ENCODE measurements at regions not wholly inside any gene's neighbourhood (a gene's known extent, or its start where the extent isn't known, plus 50 kb on each side); places are given as distances from the start of the nearest gene placed in this dataset.
"Not testable (repeated sequence)": the region's sequence is repeated elsewhere in the genome, so short reads cannot be mapped to it uniquely, and the experiment has no call there.

DNA sequence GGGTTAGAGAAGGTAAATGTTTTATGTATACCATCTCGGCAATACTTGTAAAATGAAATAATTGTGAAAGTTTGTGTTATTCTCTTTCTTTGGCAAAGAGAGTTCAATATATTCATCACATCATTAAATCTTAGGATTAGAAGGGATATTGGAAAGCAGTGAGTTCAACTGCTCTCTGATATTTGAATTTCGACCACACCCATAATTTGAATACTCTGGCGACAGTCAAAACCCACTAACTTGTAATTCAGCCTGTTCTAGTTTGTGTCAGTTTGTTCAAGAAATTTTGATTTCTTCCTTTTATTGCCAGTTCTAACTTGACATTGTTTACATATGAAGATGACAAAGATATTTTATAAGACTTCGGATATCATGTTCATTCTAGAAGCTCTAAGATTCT lies 1380.5 kb upstream of the CDH8 start:
- no peak overlapping the region for H3K4me3 ChIP-seq (ENCODE audit: low read depth in 1 of 2, low read length in 2 of 2)
- no peak overlapping the region for H3K9ac ChIP-seq (ENCODE audit: low read depth in 1 of 2, low read length in 2 of 2)
- no peak overlapping the region for H3K27ac ChIP-seq (ENCODE audit: low read depth, low read length)
- H3K36me3 ChIP-seq (ENCODE audit: control insufficient read depth in 1 of 2, insufficient read depth in 2 of 2, low read length in 2 of 2) = no peaks in the 10 kb centered on the region
- H3K4me1 ChIP-seq (ENCODE audit: control insufficient read depth in 1 of 2, insufficient read depth in 2 of 2, low read length in 2 of 2) = no peaks in the 10 kb centered on the region
- H3K9me3 ChIP-seq (ENCODE audit: control insufficient read depth in 1 of 2, low read length in 2 of 2) = no peaks in the 10 kb centered on the region
- H3K27me3 ChIP-seq (ENCODE audit: control insufficient read depth in 1 of 2, insufficient read depth in 2 of 2, low read length in 2 of 2) = no peaks in the 10 kb centered on the region

GRCh38 chr16:63415014-63415413 lies 1378.8 kb upstream of the CDH8 start:
- Histone ChIP-seq H3K36me3 (ENCODE audit: control insufficient read depth in 1 of 2, insufficient read depth in 2 of 2, low read length in 2 of 2) (no peaks in the 10 kb centered on the region), H3K9me3 (ENCODE audit: control insufficient read depth in 1 of 2, low read length in 2 of 2) (no peaks in the 10 kb centered on the region), H3K4me3 (ENCODE audit: low read depth in 1 of 2, low read length in 2 of 2) (no peak overlapping the region), H3K4me1 (ENCODE audit: control insufficient read depth in 1 of 2, insufficient read depth in 2 of 2, low read length in 2 of 2) (no peaks in the 10 kb centered on the region), H3K9ac (ENCODE audit: low read depth in 1 of 2, low read length in 2 of 2) (no peak overlapping the region), H3K27ac (ENCODE audit: low read depth, low read length) (no peak overlapping the region), H3K27me3 (ENCODE audit: control insufficient read depth in 1 of 2, insufficient read depth in 2 of 2, low read length in 2 of 2) (no peaks in the 10 kb centered on the region)

GRCh38 chr16:63410594-63410993 lies 1374.4 kb upstream of the CDH8 start:
- no peaks in the 10 kb centered on the region for H3K27me3 ChIP-seq (ENCODE audit: control insufficient read depth in 1 of 2, insufficient read depth in 2 of 2, low read length in 2 of 2)
- no peak overlapping the region for H3K27ac ChIP-seq (ENCODE audit: low read depth, low read length)
- H3K9ac ChIP-seq (ENCODE audit: low read depth in 1 of 2, low read length in 2 of 2) = no peak overlapping the region
- H3K9me3 ChIP-seq (ENCODE audit: control insufficient read depth in 1 of 2, low read length in 2 of 2) = no peaks in the 10 kb centered on the region
- H3K4me3 ChIP-seq (ENCODE audit: low read depth in 1 of 2, low read length in 2 of 2) = no peak overlapping the region
- no peaks in the 10 kb centered on the region for H3K36me3 ChIP-seq (ENCODE audit: control insufficient read depth in 1 of 2, insufficient read depth in 2 of 2, low read length in 2 of 2)
- H3K4me1 ChIP-seq (ENCODE audit: control insufficient read depth in 1 of 2, insufficient read depth in 2 of 2, low read length in 2 of 2) = no peaks in the 10 kb centered on the region

- Histone ChIP-seq H3K36me3 (ENCODE audit: control insufficient read depth in 1 of 2, insufficient read depth in 2 of 2, low read length in 2 of 2) (no peaks in the 10 kb centered on the region), H3K4me3 (ENCODE audit: low read depth in 1 of 2, low read length in 2 of 2) (no peak overlapping the region), H3K9me3 (ENCODE audit: control insufficient read depth in 1 of 2, low read length in 2 of 2) (no peaks in the 10 kb centered on the region), H3K4me1 (ENCODE audit: control insufficient read depth in 1 of 2, insufficient read depth in 2 of 2, low read length in 2 of 2) (no peaks in the 10 kb centered on the region), H3K27me3 (ENCODE audit: control insufficient read depth in 1 of 2, insufficient read depth in 2 of 2, low read length in 2 of 2) (no peaks in the 10 kb centered on the region), H3K9ac (ENCODE audit: low read depth in 1 of 2, low read length in 2 of 2) (no peak overlapping the region), H3K27ac (ENCODE audit: low read depth, low read length) (no peak overlapping the region)
These were observed 1367.6 kb upstream of the CDH8 start for GRCh38 chr16:63403792-63404191.

DNA sequence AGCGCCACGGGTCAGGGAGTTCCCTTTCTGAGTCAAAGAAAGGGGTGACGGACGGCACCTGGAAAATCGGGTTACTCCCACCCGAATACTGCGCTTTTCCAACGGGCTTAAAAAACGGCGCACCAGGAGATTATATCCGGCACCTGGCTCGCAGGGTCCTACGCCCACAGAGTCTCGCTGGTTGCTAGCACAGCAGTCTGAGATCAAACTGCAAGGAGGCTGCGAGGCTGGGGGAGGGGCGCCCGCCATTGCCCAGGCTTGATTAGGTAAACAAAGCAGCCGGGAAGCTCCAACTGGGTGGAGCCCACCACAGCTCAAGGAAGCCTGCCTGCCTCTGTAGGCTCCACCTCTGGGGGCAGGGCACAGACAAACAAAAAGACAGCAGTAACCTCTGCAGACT lies 1352.0 kb upstream of the CDH8 start:
- H3K4me1 ChIP-seq (ENCODE audit: control insufficient read depth in 1 of 2, insufficient read depth in 2 of 2, low read length in 2 of 2); H3K27me3 ChIP-seq (ENCODE audit: control insufficient read depth in 1 of 2, insufficient read depth in 2 of 2, low read length in 2 of 2); H3K36me3 ChIP-seq (ENCODE audit: control insufficient read depth in 1 of 2, insufficient read depth in 2 of 2, low read length in 2 of 2); H3K27ac ChIP-seq (ENCODE audit: low read depth, low read length); H3K9me3 ChIP-seq (ENCODE audit: control insufficient read depth in 1 of 2, low read length in 2 of 2); H3K9ac ChIP-seq (ENCODE audit: low read depth in 1 of 2, low read length in 2 of 2); H3K4me3 ChIP-seq (ENCODE audit: low read depth in 1 of 2, low read length in 2 of 2): not testable (repeated sequence)

GRCh38 chr16:63385714-63386432 lies 1349.6 kb upstream of the CDH8 start:
- Histone ChIP-seq H3K27ac (ENCODE audit: low read depth, low read length) (no peak overlapping the region), H3K27me3 (ENCODE audit: control insufficient read depth in 1 of 2, insufficient read depth in 2 of 2, low read length in 2 of 2) (no peaks in the 10 kb centered on the region), H3K4me3 (ENCODE audit: low read depth in 1 of 2, low read length in 2 of 2) (no peak overlapping the region), H3K4me1 (ENCODE audit: control insufficient read depth in 1 of 2, insufficient read depth in 2 of 2, low read length in 2 of 2) (no peaks in the 10 kb centered on the region), H3K9me3 (ENCODE audit: control insufficient read depth in 1 of 2, low read length in 2 of 2) (no peaks in the 10 kb centered on the region), H3K9ac (ENCODE audit: low read depth in 1 of 2, low read length in 2 of 2) (no peak overlapping the region), H3K36me3 (ENCODE audit: control insufficient read depth in 1 of 2, insufficient read depth in 2 of 2, low read length in 2 of 2) (no peaks in the 10 kb centered on the region)

DNA sequence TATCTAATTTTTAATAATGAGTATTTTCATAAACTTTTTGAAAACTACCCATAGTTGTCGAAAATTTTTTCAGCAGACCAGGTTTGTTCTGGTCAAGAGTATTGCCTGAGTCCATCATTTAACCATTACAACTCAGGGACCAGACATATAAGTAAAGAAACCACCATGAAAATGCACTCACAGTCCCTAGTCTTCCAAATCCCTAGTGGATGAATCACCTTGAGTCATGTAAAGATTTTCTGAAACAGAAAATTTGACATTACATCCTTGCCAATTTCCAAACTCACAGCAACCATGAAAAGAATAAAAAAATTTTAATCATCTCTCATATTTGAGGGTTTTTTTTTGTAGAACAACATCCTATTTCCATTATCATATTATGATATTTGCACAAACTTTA lies 1337.5 kb upstream of the CDH8 start:
- no peaks in the 10 kb centered on the region for H3K9me3 ChIP-seq (ENCODE audit: control insufficient read depth in 1 of 2, low read length in 2 of 2)
- H3K4me3 ChIP-seq (ENCODE audit: low read depth in 1 of 2, low read length in 2 of 2) = no peak overlapping the region
- no peak overlapping the region for H3K9ac ChIP-seq (ENCODE audit: low read depth in 1 of 2, low read length in 2 of 2)
- H3K27ac ChIP-seq (ENCODE audit: low read depth, low read length) = no peak overlapping the region
- no peaks in the 10 kb centered on the region for H3K27me3 ChIP-seq (ENCODE audit: control insufficient read depth in 1 of 2, insufficient read depth in 2 of 2, low read length in 2 of 2)
- no peaks in the 10 kb centered on the region for H3K36me3 ChIP-seq (ENCODE audit: control insufficient read depth in 1 of 2, insufficient read depth in 2 of 2, low read length in 2 of 2)
- H3K4me1 ChIP-seq (ENCODE audit: control insufficient read depth in 1 of 2, insufficient read depth in 2 of 2, low read length in 2 of 2) = no peaks in the 10 kb centered on the region

DNA sequence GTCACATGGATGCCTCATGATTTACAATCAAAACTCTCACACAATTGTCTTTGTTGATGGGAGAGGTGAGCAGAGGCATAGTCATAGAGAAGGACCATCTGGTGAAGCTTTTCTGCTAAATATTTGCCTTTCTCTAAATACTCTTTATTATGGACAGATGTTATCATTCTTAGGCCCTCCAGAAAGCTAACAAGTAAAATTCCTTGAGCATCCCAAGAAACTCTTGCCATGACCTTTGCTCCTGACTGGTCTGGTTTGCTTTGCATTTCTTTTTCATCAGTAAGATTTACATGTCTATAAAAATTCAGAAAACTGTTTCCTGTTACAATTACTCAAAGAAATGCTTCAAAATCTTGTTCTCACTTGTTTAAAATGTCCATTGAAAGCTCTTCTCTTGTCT lies 1336.6 kb upstream of the CDH8 start:
- H3K9me3 ChIP-seq (ENCODE audit: control insufficient read depth in 1 of 2, low read length in 2 of 2) = no peaks in the 10 kb centered on the region
- H3K27me3 ChIP-seq (ENCODE audit: control insufficient read depth in 1 of 2, insufficient read depth in 2 of 2, low read length in 2 of 2) = no peaks in the 10 kb centered on the region
- no peak overlapping the region for H3K9ac ChIP-seq (ENCODE audit: low read depth in 1 of 2, low read length in 2 of 2)
- H3K27ac ChIP-seq (ENCODE audit: low read depth, low read length) = no peak overlapping the region
- no peaks in the 10 kb centered on the region for H3K36me3 ChIP-seq (ENCODE audit: control insufficient read depth in 1 of 2, insufficient read depth in 2 of 2, low read length in 2 of 2)
- H3K4me1 ChIP-seq (ENCODE audit: control insufficient read depth in 1 of 2, insufficient read depth in 2 of 2, low read length in 2 of 2) = no peaks in the 10 kb centered on the region
- no peak overlapping the region for H3K4me3 ChIP-seq (ENCODE audit: low read depth in 1 of 2, low read length in 2 of 2)

DNA sequence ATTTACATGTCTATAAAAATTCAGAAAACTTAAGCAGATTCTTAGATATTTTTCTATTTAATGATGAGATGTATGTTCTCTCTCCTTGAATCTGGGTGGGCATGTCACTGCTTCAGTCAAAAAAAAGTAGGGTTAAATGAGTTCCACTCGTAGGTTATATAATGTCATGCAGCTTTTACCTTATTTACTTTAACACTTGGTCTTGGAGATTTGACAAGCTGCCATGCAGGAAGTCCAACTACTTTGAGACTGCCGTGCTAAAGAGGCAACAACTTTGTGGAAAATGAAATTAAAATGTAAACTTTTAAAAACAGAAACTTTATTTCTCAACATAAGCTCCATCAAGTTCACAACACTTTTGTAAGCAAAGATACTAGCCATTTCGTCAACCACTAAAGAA lies 1336.0 kb upstream of the CDH8 start:
- H3K36me3 ChIP-seq (ENCODE audit: control insufficient read depth in 1 of 2, insufficient read depth in 2 of 2, low read length in 2 of 2) = no peaks in the 10 kb centered on the region
- H3K4me3 ChIP-seq (ENCODE audit: low read depth in 1 of 2, low read length in 2 of 2) = no peak overlapping the region
- no peak overlapping the region for H3K27ac ChIP-seq (ENCODE audit: low read depth, low read length)
- H3K27me3 ChIP-seq (ENCODE audit: control insufficient read depth in 1 of 2, insufficient read depth in 2 of 2, low read length in 2 of 2) = no peaks in the 10 kb centered on the region
- no peaks in the 10 kb centered on the region for H3K9me3 ChIP-seq (ENCODE audit: control insufficient read depth in 1 of 2, low read length in 2 of 2)
- no peaks in the 10 kb centered on the region for H3K4me1 ChIP-seq (ENCODE audit: control insufficient read depth in 1 of 2, insufficient read depth in 2 of 2, low read length in 2 of 2)
- H3K9ac ChIP-seq (ENCODE audit: low read depth in 1 of 2, low read length in 2 of 2) = no peak overlapping the region

GRCh38 chr16:63365649-63366304 lies 1329.5 kb upstream of the CDH8 start:
- H3K4me3 ChIP-seq (ENCODE audit: low read depth in 1 of 2, low read length in 2 of 2) = no peak overlapping the region
- no peaks in the 10 kb centered on the region for H3K4me1 ChIP-seq (ENCODE audit: control insufficient read depth in 1 of 2, insufficient read depth in 2 of 2, low read length in 2 of 2)
- no peaks in the 10 kb centered on the region for H3K36me3 ChIP-seq (ENCODE audit: control insufficient read depth in 1 of 2, insufficient read depth in 2 of 2, low read length in 2 of 2)
- no peak overlapping the region for H3K9ac ChIP-seq (ENCODE audit: low read depth in 1 of 2, low read length in 2 of 2)
- no peaks in the 10 kb centered on the region for H3K9me3 ChIP-seq (ENCODE audit: control insufficient read depth in 1 of 2, low read length in 2 of 2)
- no peaks in the 10 kb centered on the region for H3K27me3 ChIP-seq (ENCODE audit: control insufficient read depth in 1 of 2, insufficient read depth in 2 of 2, low read length in 2 of 2)
- H3K27ac ChIP-seq (ENCODE audit: low read depth, low read length) = no peak overlapping the region
